AG04449 (cell line): ENCODE measurements at regions not wholly inside any gene's neighbourhood (a gene's known extent, or its start where the extent isn't known, plus 50 kb on each side); places are given as distances from the start of the nearest gene placed in this dataset.
"Not testable (repeated sequence)": the region's sequence is repeated elsewhere in the genome, so short reads cannot be mapped to it uniquely, and the experiment has no call there.

Experiments
- CTCF ChIA-PET: fragments of 350-600 bp; formaldehyde crosslinking; extraction: SDS; loops from one replicate; lab custom pipeline; 2021; ENCODE audit warnings: antibody characterized with exemption; lab: Yijun Ruan, JAX
- POLR2A ChIA-PET: fragments of 400-600, 350-600 bp; formaldehyde crosslinking; extraction: SDS; loops from one replicate; lab custom pipeline; 2020; ENCODE audit warnings: antibody characterized with exemption, inconsistent platforms; lab: Yijun Ruan, JAX
- DNase-seq: peaks from one replicate; pipeline ENCODE4 v3.0.0-alpha.2; 2010; ENCODE audit warnings: low read depth, low spot score
- H3K4me3 ChIP-seq: 2 replicates; pipeline ENCODE4 v1.5.1; 2011; ENCODE audit warnings: low read depth, mild to moderate bottlenecking, control low read depth, low read length
- TF ChIP-seq, protein P1 (sequence below): IDR thresholded peaks from one replicate; pipeline ENCODE4 v1.5.1; 2011; ENCODE audit warnings: mild to moderate bottlenecking, moderate library complexity, low read length, control low read depth, inconsistent platforms; ENCODE audit not compliant: insufficient read depth; ENCODE audit errors: missing control alignments

DNA sequence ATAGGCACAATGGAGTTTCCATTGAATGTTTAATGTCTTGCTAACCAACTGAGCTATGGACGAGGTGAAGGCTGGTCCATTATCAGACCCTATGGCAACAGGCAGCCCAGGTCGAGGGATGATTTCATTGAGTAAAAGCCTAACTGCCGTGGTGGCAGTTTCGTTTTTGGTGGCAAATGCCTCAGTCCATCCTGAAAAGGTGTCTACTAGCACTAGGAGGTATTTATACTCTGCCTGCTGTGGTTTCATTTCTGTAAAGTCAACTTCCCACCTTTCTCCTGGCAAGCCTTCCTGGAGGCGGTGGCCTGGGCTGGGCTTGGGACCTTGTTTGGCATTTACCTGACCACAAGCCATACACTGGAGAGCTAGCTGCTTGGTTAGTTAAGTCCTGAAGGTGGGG is 75.8 kb downstream of the PRR15 start:
- ChIA-PET POLR2A (no interaction called here), CTCF (interaction anchor here (1.6 to 2.2 kb wide), 2 partner anchors 12 to 281 kb away, joined by 4 to 8 read pairs; no protein-coding TSS in a partner anchor)
- TF ChIP-seq, protein P1, sequence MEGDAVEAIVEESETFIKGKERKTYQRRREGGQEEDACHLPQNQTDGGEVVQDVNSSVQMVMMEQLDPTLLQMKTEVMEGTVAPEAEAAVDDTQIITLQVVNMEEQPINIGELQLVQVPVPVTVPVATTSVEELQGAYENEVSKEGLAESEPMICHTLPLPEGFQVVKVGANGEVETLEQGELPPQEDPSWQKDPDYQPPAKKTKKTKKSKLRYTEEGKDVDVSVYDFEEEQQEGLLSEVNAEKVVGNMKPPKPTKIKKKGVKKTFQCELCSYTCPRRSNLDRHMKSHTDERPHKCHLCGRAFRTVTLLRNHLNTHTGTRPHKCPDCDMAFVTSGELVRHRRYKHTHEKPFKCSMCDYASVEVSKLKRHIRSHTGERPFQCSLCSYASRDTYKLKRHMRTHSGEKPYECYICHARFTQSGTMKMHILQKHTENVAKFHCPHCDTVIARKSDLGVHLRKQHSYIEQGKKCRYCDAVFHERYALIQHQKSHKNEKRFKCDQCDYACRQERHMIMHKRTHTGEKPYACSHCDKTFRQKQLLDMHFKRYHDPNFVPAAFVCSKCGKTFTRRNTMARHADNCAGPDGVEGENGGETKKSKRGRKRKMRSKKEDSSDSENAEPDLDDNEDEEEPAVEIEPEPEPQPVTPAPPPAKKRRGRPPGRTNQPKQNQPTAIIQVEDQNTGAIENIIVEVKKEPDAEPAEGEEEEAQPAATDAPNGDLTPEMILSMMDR: no peak
- no peak for DNase-seq
- H3K4me3 ChIP-seq: no peak overlapping the region

DNA sequence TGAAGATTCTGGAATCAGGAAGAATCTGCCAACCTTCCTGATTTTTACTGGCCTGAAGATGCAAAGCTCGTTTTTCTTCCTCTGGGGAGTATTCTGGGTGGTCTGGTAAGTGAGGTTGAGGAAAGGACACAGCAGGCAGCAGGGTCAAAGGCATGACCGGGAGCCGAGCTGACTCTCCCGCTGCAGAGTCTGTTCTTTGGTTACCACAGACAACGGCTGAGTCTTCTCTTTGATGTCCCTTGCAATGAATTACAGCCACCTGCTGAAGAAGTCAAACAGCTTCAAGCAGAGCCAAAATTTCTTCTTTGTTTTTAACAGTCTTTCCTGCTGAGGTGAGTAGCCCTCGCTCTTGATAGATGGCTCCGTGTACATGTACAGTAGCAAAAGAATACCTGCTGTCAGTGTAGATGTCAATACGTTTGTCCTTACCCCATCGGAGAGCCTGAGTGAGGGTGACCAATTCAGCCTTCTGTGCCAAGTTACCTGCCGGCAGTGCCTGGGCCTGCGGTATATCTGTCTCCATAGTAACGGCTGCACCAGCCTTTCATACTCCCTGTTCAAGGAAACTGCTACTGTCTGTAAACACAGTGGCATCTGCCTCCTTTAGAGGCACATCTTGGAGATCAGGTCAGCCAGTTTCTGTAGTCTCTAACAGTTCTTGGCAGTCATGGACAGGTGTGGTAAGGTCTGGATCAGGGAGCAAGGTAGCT is 76.4 kb downstream of the PRR15 start:
- TF ChIP-seq, protein P1: no peak
- H3K4me3 ChIP-seq: no peak overlapping the region
- ChIA-PET POLR2A (no interaction called here), CTCF (interaction anchor here (1.6 to 2.2 kb wide), 2 partner anchors 13 to 281 kb away, joined by 4 to 8 read pairs; no protein-coding TSS in a partner anchor)
- DNase-seq: no peak

DNA sequence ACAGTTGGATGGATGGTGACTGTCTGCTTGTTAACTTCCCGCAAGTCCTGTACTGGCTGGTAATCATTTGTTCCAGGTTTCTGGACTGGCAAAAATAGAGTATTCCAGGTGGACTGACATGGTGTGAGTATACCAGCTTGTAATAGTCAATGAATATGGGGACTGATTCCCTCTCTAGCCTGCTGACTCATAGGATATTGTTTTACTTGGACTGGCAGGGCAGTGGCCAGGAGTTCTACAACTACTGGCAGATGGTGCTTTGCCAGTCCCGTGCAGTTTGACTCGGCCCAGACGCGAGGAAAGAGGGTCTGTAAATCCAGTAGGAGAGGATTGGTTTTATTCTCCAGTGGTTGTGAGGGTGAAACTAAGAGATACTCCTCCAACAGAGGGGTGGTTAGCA is 78.0 kb downstream of the PRR15 start:
- TF ChIP-seq, protein P1: no peak
- H3K4me3 ChIP-seq: no peak overlapping the region
- no peak for DNase-seq
- POLR2A ChIA-PET: no interaction called here
- CTCF ChIA-PET: no interaction called here

DNA sequence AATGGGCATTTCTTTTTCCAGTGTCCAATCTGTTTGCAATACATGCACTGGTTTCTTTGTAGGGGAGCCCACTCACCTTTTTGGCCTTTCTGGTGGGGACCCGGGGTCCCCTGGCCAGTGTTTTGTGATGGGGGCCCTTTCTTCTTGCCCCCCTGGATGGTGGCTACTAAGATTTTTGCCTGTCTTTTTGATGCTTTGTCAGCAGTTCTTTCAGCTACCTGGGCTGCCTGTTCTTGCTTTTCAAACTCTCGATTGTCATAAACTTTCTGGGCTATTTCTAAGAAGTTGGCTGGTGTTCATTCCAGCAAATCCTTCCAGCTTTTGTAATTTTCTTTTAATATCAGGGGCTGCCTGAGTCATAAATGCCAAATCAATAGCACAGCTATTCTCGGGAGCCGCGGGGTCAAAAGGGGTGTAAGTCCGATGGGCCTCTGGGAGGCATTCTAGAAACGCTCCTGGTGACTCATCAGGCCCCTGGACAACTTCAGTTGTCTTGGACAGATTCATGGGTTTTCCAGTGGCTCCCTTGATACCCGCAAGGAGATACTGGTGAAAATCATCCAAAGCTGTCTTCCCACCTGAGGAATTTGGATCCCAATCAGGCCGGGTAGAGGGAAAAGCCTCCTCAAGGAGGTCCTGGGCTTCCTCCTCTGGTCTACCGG is 79.0 kb downstream of the PRR15 start:
- ChIA-PET CTCF (no interaction called here), POLR2A (no interaction called here)
- no peak for DNase-seq
- H3K4me3 ChIP-seq: no peak overlapping the region
- TF ChIP-seq, protein P1: no peak

DNA sequence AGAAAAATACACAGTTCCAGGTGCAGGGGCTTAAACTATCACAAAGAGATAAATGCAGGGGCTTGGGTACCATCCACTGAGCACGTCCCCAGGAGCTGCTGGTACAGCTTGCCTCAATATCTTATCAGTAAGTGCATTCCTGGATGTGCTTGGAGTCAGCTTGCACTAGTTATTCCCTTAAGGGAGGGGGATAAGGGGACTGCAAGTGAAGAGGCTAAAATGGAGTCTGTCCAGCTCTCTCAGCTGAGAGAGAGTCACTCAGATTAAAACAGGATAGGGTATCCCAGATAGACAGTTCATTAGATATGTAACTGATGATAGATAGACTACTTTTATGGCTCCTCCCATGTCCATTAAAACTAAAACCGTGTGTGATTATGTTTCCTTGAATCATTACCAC is 82.5 kb downstream of the PRR15 start:
- H3K4me3 ChIP-seq, POLR2A ChIA-PET, CTCF ChIA-PET, DNase-seq: not testable (repeated sequence)

DNA sequence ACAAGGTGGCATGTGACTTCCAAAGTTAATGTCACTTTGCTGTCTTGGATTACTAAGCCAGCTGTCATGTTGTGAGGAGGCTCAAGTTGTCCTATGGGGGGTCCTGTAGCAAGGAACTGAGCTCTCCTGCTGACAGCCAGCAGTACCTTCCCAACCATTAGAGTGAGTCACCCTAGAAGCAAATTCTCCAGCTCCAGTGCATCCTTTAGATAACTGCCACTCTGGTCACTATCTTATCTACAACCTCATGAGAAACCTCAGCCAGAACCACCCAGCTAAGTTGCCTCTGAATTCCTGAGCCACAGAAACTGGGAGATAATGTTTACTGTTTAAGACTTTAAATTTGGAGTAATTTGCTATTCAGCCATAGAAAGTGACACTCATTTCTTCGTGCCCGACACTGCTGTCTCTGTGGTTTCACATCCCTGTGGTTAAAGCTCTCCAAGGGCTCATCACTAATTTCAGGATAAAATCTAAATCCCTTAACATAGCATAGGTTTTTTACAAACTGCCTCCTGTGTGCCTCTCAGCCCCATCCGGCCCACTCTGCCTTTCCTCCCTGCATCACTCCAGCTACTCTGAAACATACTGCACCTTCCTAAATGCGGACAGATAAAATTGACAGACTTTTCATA is 83.5 kb downstream of the PRR15 start:
- H3K4me3 ChIP-seq: no peak overlapping the region
- TF ChIP-seq, protein P1: no peak
- POLR2A ChIA-PET: no interaction called here
- CTCF ChIA-PET: no interaction called here
- no peak for DNase-seq

DNA sequence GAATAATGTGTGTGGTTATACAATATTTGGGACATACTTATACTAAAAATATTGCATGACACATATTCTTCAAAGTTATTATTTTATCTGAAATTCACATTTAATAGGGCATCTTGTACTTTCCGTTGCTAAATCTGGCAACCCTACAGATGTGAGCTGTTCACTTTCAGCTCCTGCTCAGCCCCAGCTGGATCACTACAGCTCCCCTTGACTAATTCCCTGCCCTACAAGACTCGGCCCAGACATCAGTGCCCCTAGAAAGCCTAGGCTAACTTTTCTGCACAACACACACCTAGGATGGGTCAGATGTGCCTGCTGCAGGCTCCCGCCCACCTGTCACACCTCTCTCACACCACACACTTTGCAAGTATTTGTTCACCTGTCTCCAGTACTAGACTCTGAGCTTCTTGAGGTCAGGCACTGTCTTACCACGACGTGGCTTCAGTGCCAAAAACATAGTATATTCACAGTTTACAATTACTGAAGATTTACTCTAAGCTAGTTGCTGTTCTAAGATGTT is 84.1 kb downstream of the PRR15 start:
- POLR2A ChIA-PET, DNase-seq, H3K4me3 ChIP-seq, CTCF ChIA-PET: not testable (repeated sequence)
